Kasumi-1 (cell line): ENCODE measurements at regions not wholly inside any gene's neighbourhood (a gene's known extent, or its start where the extent isn't known, plus 50 kb on each side); places are given as distances from the start of the nearest gene placed in this dataset.

Source experiments
- DNase-seq, 2 experiments: peaks; one replicate each; lab custom pipeline; 2025; lab: John Stamatoyannopoulos, UW

- peak; percentile 18 to 36 for DNase-seq
These were observed 58.9 kb upstream of the CTNNA2 start for GRCh38 chr2:79453918-79454317.

- no peak for DNase-seq
These were observed 60.2 kb upstream of the CTNNA2 start for GRCh38 chr2:79452651-79453050.

- no peak for DNase-seq
These were observed 65.4 kb upstream of the CTNNA2 start for GRCh38 chr2:79447463-79447862.

- no peak for DNase-seq
These were observed 66.5 kb upstream of the CTNNA2 start for GRCh38 chr2:79446313-79446712.

GRCh38 chr2:79437433-79438267 lies 75.2 kb upstream of the CTNNA2 start:
- no peak for DNase-seq

- no peak for DNase-seq
These were observed 78.5 kb upstream of the CTNNA2 start for GRCh38 chr2:79434362-79434761.

GRCh38 chr2:79432731-79433146 lies 80.1 kb upstream of the CTNNA2 start:
- no peak for DNase-seq

- no peak for DNase-seq
These were observed 84.1 kb upstream of the CTNNA2 start for GRCh38 chr2:79428745-79429144.

- no peak for DNase-seq
These were observed 98.2 kb upstream of the CTNNA2 start for GRCh38 chr2:79414690-79415089.

- DNase-seq = no peak
These were observed 118.4 kb upstream of the CTNNA2 start for GRCh38 chr2:79394485-79394859.

- no peak for DNase-seq
These were observed 118.9 kb upstream of the CTNNA2 start for GRCh38 chr2:79393806-79394484.

GRCh38 chr2:79393107-79393685 lies 119.7 kb upstream of the CTNNA2 start:
- no peak for DNase-seq

- DNase-seq = peak in 1 of 2 experiments; percentile 20
These were observed 123.4 kb upstream of the CTNNA2 start for GRCh38 chr2:79389481-79389880.

- DNase-seq = no peak
These were observed 124.8 kb upstream of the CTNNA2 start for GRCh38 chr2:79388024-79388423.

- no peak for DNase-seq
These were observed 125.4 kb upstream of the CTNNA2 start for GRCh38 chr2:79387431-79387830.

- no peak for DNase-seq
These were observed 129.2 kb upstream of the CTNNA2 start for GRCh38 chr2:79383681-79384080.

- no peak for DNase-seq
These were observed 137.0 kb upstream of the CTNNA2 start for GRCh38 chr2:79375817-79376216.

- DNase-seq = no peak
These were observed 139.3 kb upstream of the CTNNA2 start for GRCh38 chr2:79373358-79374130.

- no peak for DNase-seq
These were observed 141.8 kb upstream of the CTNNA2 start for GRCh38 chr2:79370976-79371538.

GRCh38 chr2:79369127-79369526 lies 143.7 kb upstream of the CTNNA2 start:
- DNase-seq = peak; percentile 68 to 70

GRCh38 chr2:79368116-79368630 lies 144.7 kb upstream of the CTNNA2 start:
- no peak for DNase-seq

GRCh38 chr2:79359419-79359818 lies 153.4 kb upstream of the CTNNA2 start:
- DNase-seq = no peak
